Panc1 (cell line): ENCODE measurements at regions not wholly inside any gene's neighbourhood (a gene's known extent, or its start where the extent isn't known, plus 50 kb on each side); places are given as distances from the start of the nearest gene placed in this dataset.

Source experiments
- ATAC-seq: fragments of 200-7000 bp; cut with Tn5 transposase; 2 replicates; pipeline ENCODE4 v1.9.1; 2020; ENCODE audit warnings: mild to moderate bottlenecking, moderate library complexity
- BruUV-seq: library from RNA; stranded (reverse); fragments of 400-500 nt; replicated peaks from 2 replicates; lab custom pipeline; 2021; lab: Mats Ljungman, UMichigan
- CTCF ChIA-PET: fragments of 300-600 bp; sonication (Branson Sonifier 250); formaldehyde crosslinking; loops from one replicate; lab custom pipeline; 2022; ENCODE audit warnings: antibody characterized with exemption; lab: Charles Lee
- POLR2A ChIA-PET: fragments of 300-600 bp; sonication (Branson Sonifier 250); formaldehyde crosslinking; loops from one replicate; lab custom pipeline; 2022; ENCODE audit warnings: antibody characterized with exemption; lab: Charles Lee
- DNase-seq: peaks from one replicate; pipeline ENCODE4 v3.0.0-alpha.2; 2010; ENCODE audit warnings: low read depth, low spot score
- H3K27ac ChIP-seq: 2 replicates; pipeline ENCODE4 v1.5.1; 2011; ENCODE audit warnings: mild to moderate bottlenecking, low read length, inconsistent platforms
- H3K27me3 ChIP-seq: fragments of 200-500 bp; sonication (Bioruptor generic); 2 replicates; pipeline ENCODE4 v1.6.0; 2014; ENCODE audit warnings: low read length, inconsistent platforms; ENCODE audit not compliant: control insufficient read depth, insufficient read depth
- H3K36me3 ChIP-seq: fragments of 200-500 bp; sonication (Bioruptor generic); 2 replicates; pipeline ENCODE4 v1.5.1; 2014; ENCODE audit warnings: inconsistent platforms, mild to moderate bottlenecking, low read length, moderate library complexity; ENCODE audit not compliant: control insufficient read depth, insufficient read depth
- H3K4me1 ChIP-seq: 2 replicates; pipeline ENCODE4 v1.5.1; 2011; ENCODE audit warnings: inconsistent platforms, mild to moderate bottlenecking, low read length, moderate library complexity; ENCODE audit not compliant: control insufficient read depth, insufficient read depth
- H3K4me3 ChIP-seq, 2 experiments: 2 replicates each; pipeline ENCODE4 v1.5.1; 2011 to 2012; ENCODE audit warnings: low read depth in 2 of 2, low read length in 2 of 2, mild to moderate bottlenecking in 2 of 2, inconsistent platforms in 1 of 2, moderate library complexity in 1 of 2
- H3K9me3 ChIP-seq: fragments of 200-500 bp; sonication (Bioruptor generic); 2 replicates; pipeline ENCODE4 v1.5.1; 2014; ENCODE audit warnings: low read depth, mild to moderate bottlenecking, inconsistent platforms, low read length, moderate library complexity; ENCODE audit not compliant: control insufficient read depth, insufficient read depth
- POLR2AphosphoS5 ChIP-seq: IDR thresholded peaks from 2 replicates; pipeline ENCODE4 v1.6.1; 2012; ENCODE audit warnings: mild to moderate bottlenecking, low read depth, low read length, moderate library complexity
- SIN3A ChIP-seq: IDR thresholded peaks from 2 replicates; pipeline ENCODE4 v1.6.1; 2012; ENCODE audit warnings: low read depth, mild to moderate bottlenecking, low read length, moderate library complexity, borderline replicate concordance; ENCODE audit not compliant: insufficient read depth
- TCF7L2 ChIP-seq: IDR thresholded peaks from 2 replicates; pipeline ENCODE4 v1.6.1; 2011; ENCODE audit warnings: mild to moderate bottlenecking, low read depth, low read length, inconsistent platforms
- in situ Hi-C: cut with HindIII; loops from 2 replicates; pipeline ENCODE4 v1.10.0; 2016; ENCODE audit warnings: low sequenced_read_pairs, low pct_unique_long_range_greater_than_20kb
- intact Hi-C: fragments of 100-400 bp; cut with micrococcal nuclease; formaldehyde crosslinking; loops from one replicate; pipeline ENCODE4 v1.10.0; 2022; ENCODE audit not compliant: unreplicated experiment
- TF ChIP-seq, protein P1 (sequence below): fragments of 450-650 bp; IDR thresholded peaks from 2 replicates; pipeline ENCODE4 v1.5.1; 2017; ENCODE audit warnings: mild to moderate bottlenecking
- TF ChIP-seq, protein P2 (sequence below), 2 experiments: IDR thresholded peaks; 2 replicates each; pipeline ENCODE4 v1.6.1; 2011 to 2012; ENCODE audit warnings: low read depth in 2 of 2, control low read depth in 1 of 2, low read length in 1 of 2, mild to moderate bottlenecking in 1 of 2, moderate library complexity in 1 of 2; ENCODE audit not compliant: insufficient read depth in 1 of 2

DNA sequence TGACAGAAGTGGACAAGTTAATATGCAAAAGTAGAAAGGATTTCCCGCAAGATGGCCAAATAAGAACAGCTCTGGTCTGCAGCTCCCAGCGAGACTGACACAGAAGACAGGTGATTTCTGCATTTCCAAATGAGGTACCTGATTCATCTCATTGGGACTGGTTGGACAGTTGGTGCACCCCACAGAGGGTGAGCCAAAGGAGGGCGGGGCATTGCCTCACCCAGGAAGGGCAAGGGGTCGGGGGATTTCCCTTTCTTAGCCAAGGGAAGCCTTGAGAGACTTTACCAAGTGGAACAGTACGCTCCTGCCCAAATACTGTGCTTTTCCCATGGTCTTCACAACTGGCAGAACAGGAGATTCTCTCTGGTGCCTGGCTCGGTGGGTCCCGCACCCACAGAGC lies 191.3 kb downstream of the ALG10B start:
- in situ Hi-C loops = no loop called here
- H3K9me3 ChIP-seq = no peaks in the 10 kb centered on the region
- H3K4me1 ChIP-seq = no peaks in the 10 kb centered on the region
- CTCF ChIA-PET = no interaction called here
- ATAC-seq (no peak), DNase-seq (no peak)
- no peak overlapping the region for H3K4me3 ChIP-seq
- no peak overlapping the region for H3K27ac ChIP-seq
- intact Hi-C loops = no loop called here
- POLR2A ChIA-PET = no interaction called here
- BruUV-seq = no TSS peak
- no peaks in the 10 kb centered on the region for H3K36me3 ChIP-seq
- H3K27me3 ChIP-seq = no peaks in the 10 kb centered on the region
- TF ChIP-seq, protein P1, sequence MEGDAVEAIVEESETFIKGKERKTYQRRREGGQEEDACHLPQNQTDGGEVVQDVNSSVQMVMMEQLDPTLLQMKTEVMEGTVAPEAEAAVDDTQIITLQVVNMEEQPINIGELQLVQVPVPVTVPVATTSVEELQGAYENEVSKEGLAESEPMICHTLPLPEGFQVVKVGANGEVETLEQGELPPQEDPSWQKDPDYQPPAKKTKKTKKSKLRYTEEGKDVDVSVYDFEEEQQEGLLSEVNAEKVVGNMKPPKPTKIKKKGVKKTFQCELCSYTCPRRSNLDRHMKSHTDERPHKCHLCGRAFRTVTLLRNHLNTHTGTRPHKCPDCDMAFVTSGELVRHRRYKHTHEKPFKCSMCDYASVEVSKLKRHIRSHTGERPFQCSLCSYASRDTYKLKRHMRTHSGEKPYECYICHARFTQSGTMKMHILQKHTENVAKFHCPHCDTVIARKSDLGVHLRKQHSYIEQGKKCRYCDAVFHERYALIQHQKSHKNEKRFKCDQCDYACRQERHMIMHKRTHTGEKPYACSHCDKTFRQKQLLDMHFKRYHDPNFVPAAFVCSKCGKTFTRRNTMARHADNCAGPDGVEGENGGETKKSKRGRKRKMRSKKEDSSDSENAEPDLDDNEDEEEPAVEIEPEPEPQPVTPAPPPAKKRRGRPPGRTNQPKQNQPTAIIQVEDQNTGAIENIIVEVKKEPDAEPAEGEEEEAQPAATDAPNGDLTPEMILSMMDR = no peak
- TF ChIP-seq, protein P2, sequence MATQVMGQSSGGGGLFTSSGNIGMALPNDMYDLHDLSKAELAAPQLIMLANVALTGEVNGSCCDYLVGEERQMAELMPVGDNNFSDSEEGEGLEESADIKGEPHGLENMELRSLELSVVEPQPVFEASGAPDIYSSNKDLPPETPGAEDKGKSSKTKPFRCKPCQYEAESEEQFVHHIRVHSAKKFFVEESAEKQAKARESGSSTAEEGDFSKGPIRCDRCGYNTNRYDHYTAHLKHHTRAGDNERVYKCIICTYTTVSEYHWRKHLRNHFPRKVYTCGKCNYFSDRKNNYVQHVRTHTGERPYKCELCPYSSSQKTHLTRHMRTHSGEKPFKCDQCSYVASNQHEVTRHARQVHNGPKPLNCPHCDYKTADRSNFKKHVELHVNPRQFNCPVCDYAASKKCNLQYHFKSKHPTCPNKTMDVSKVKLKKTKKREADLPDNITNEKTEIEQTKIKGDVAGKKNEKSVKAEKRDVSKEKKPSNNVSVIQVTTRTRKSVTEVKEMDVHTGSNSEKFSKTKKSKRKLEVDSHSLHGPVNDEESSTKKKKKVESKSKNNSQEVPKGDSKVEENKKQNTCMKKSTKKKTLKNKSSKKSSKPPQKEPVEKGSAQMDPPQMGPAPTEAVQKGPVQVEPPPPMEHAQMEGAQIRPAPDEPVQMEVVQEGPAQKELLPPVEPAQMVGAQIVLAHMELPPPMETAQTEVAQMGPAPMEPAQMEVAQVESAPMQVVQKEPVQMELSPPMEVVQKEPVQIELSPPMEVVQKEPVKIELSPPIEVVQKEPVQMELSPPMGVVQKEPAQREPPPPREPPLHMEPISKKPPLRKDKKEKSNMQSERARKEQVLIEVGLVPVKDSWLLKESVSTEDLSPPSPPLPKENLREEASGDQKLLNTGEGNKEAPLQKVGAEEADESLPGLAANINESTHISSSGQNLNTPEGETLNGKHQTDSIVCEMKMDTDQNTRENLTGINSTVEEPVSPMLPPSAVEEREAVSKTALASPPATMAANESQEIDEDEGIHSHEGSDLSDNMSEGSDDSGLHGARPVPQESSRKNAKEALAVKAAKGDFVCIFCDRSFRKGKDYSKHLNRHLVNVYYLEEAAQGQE (IDR thresholded peaks at IDR 0.05; ENCODE audit: insufficient read depth in 1 of 2, low read depth in 2 of 2, low read length in 1 of 2) = no peak
- TF ChIP-seq POLR2AphosphoS5 (no peak), TCF7L2 (no peak), SIN3A (no peak)

DNA sequence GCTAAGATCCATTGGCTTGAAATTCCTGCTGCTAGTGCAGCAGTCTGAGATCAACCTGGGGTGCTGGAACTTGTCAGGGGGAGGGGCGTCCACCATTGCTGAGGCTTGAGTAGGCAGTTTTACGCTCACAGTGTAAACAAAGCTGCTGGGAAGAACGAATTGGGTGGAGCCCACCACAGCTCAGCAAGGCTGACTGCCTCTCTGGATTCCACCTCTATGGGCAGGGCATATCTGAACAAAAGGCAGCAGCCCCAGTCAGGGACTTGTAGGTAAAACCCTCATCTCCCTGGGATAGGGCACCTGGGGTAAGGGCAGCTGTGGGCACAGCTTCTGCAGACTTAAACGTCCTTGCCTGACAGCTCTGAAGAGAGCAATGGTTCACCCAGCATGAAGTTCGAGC lies 191.7 kb downstream of the ALG10B start:
- ATAC-seq = no peak
- BruUV-seq = no TSS peak
- no peak overlapping the region for H3K27ac ChIP-seq
- no peaks in the 10 kb centered on the region for H3K4me1 ChIP-seq
- ChIA-PET CTCF (no interaction called here), POLR2A (no interaction called here)
- DNase-seq = no peak
- TF ChIP-seq SIN3A (no peak), TCF7L2 (no peak), POLR2AphosphoS5 (no peak)
- TF ChIP-seq, protein P2 (IDR thresholded peaks at IDR 0.05; ENCODE audit: insufficient read depth in 1 of 2, low read depth in 2 of 2, low read length in 1 of 2) = no peak
- TF ChIP-seq, protein P1 = no peak
- H3K36me3 ChIP-seq = no peaks in the 10 kb centered on the region
- H3K27me3 ChIP-seq = no peaks in the 10 kb centered on the region
- H3K4me3 ChIP-seq = no peak overlapping the region
- in situ Hi-C loops = no loop called here
- intact Hi-C loops = no loop called here
- no peaks in the 10 kb centered on the region for H3K9me3 ChIP-seq
